ENCODE measurements at regions not wholly inside any gene's neighbourhood (a gene's known extent, or its start where the extent isn't known, plus 50 kb on each side); places are given as distances from the start of the nearest gene placed in this dataset.
A peak's percentile ranks its signal among the peaks of the same experiment; 100 is the strongest.

DNA sequence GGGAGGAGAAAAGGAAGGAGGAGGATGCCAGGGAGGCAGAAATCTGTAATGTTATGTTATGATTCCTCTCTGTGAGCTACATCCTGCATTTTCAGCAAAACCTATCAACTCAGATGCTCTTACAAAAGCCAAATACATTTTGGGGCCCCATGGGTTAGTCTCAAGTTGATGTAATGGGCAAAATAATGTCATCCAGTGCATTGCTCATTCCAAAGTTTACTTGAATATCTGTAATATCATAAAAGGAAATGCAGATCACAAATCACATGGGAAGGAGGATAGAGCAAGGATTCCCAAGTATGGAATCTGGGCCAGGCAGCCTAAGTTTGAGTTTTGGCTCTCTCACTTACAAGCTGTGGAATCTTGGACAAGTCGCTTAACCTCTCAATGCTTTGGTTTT, 74.9 kb upstream of the SOD3 start:
- no peak for ATAC-seq

DNA sequence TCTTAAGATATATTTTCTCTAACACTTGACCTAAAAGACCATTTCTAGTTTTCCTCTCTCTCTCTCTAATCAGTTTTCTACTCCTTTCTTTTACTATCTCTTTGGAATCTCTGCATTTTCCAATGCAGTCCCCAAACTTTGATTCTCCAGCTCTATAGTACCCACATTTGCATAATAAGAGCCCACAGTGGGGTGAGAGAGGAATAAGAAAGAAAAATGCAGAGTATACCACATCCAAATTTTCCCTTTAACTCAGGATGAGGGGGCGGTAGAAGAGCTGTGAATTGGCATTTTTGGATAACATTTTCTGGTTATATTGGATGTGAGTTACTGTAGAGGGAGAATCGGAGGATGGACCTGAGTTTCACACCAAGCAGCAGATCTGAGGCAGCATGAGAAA, 74.4 kb upstream of the SOD3 start:
- no peak for ATAC-seq

- ATAC-seq = no peak
Observed at GRCh38 chr4:24722026-24722568, 73.3 kb upstream of the SOD3 start.

- ATAC-seq = no peak
Observed at GRCh38 chr4:24727390-24728224, 67.8 kb upstream of the SOD3 start.

GRCh38 chr4:24729119-24729730, 66.1 kb upstream of the SOD3 start:
- no peak for ATAC-seq

- no peak for ATAC-seq
Observed at GRCh38 chr4:24730256-24731001, 64.9 kb upstream of the SOD3 start.

DNA sequence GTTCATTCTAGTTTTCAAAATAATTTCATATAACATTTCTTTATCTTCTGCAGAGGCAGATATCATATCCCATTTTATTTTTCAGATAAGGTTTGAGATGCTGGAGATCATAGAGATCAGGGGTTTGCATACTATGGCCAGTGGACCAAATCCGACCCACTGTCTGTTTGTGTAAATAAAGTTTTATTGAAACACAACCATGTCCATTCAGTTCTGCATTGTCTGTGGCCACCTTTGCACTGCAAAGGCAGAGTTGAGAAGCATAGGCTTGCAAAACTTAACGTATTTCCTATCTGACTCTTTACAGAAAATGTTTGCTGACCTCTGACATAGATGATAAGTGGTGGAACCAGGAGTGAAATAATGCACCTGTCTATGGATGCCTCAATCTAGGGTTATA, 63.9 kb upstream of the SOD3 start:
- ATAC-seq = no peak

DNA sequence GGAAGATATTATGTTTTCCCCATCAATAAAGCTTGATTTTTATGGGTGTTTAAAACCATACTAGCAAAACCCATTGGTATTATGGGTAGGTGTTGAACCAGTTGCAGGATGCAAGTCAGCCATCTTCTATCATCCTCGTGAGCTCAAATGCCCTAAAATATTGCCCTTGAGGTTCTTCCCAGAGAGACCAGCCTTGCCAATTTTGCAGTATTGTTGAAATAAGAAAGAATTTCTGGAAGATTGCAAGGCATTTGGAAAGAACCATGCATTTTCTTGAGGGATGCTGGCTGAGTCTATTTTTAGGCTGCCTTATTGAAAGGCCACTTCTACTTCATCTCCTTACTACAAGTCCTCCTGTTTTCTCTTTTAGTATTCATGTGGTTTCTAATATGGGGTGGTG, 60.9 kb upstream of the SOD3 start:
- no peak for ATAC-seq

GRCh38 chr4:24736066-24736465, 59.3 kb upstream of the SOD3 start:
- peak; percentile 46 for ATAC-seq

- no peak for ATAC-seq
Observed at GRCh38 chr4:24741910-24742309, 53.5 kb upstream of the SOD3 start.

DNA sequence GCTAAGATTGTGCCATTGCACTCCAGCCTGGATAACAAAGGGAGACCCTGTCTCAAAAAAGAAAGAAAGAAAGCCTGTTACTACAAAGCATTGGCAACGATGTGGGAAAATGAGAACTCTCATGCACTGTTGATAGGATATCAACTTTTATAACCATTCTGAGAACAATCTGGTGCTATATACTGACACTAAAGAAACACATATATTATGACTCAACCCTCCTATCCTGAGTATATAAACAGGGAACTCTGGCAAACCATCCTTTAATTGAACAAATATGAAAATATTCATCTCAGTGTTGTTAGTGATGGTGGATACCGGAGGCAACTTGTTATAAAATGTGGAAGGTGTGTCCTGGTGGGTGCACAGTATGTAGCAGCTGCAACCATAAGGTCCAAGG, 53.0 kb upstream of the SOD3 start:
- no peak for ATAC-seq

GRCh38 chr4:24742773-24743172, 52.6 kb upstream of the SOD3 start:
- ATAC-seq = no peak

DNA sequence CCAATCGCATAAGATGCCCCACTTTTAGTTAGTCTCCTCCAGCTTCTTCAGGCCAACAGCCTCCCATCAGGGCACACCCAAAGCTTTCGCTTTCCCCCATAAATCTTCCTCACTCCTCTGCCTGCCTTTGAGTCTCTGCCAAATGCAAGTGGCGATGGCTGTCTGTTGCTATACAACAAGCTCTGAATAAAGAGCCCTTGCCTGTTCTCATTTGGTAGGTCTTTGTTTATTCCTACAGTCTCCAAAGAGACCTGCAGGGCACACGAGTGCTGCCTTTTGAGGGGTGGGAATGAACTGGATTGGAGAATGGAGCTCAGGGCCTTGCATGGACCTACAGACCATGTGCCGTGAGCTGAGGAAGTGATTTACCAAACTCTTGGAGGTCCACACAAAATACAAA, 52.2 kb upstream of the SOD3 start:
- no peak for ATAC-seq

- no peak for ATAC-seq
Observed at GRCh38 chr4:24743927-24744326, 51.4 kb upstream of the SOD3 start.

DNA sequence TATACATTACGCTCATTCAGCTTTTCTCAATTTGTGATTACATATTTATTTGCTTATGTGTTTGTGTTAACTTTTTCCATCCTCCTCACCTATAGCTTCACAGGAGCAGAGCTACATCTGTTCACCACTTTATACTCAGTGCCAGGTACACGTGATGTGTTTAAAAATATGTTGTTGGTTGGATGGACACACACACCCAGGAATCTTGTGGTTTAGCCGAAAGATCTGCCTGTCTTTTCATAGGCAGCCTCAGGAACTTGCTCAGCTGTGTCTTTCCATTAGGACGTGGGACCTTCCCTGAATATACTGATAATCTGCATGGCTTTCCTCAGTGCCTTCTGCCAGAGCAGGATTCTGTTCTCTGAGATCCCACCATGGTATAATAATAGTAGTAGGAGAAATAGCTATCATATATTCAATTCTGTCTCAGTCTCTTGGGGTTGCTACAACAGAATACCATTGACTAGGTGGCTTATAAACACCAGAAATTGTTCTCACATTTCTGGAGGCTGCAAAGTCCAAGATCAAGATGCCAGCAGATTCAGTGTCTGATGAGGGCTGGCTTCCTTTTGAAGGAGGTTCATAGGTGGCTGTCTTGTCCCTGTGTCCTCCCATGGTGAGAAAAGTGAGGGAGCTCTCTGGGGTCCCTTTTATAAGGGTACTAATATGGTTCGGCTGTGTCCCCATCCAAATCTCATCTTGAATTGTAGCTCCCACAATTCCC, 50.0 kb upstream of the SOD3 start:
- ATAC-seq = no peak
